ENCODE measurements at regions not wholly inside any gene's neighbourhood (a gene's known extent, or its start where the extent isn't known, plus 50 kb on each side); places are given as distances from the start of the nearest gene placed in this dataset.
"Not testable (repeated sequence)": the region's sequence is repeated elsewhere in the genome, so short reads cannot be mapped to it uniquely, and the experiment has no call there.

- DNase-seq = no peak
Observed at GRCh38 chr4:106869551-106869950, 166.6 kb downstream of the DKK2 start.

GRCh38 chr4:106868381-106869035 is 167.6 kb downstream of the DKK2 start:
- DNase-seq = no peak

- DNase-seq = no peak
Observed at GRCh38 chr4:106864231-106864630, 171.9 kb downstream of the DKK2 start.

GRCh38 chr4:106854569-106855351 is 181.4 kb downstream of the DKK2 start:
- DNase-seq = no peak

- no peak for DNase-seq
Observed at GRCh38 chr4:106852426-106852825, 183.7 kb downstream of the DKK2 start.

- DNase-seq = no peak
Observed at GRCh38 chr4:106851726-106852125, 184.4 kb downstream of the DKK2 start.

GRCh38 chr4:106850691-106851090 is 185.4 kb downstream of the DKK2 start:
- no peak for DNase-seq

- DNase-seq = no peak
Observed at GRCh38 chr4:106835919-106836318, 200.2 kb downstream of the DKK2 start.

- no peak for DNase-seq
Observed at GRCh38 chr4:106830879-106831278, 205.2 kb downstream of the DKK2 start.

- DNase-seq = no peak
Observed at GRCh38 chr4:106818764-106819163, 217.3 kb downstream of the DKK2 start.

GRCh38 chr4:106816496-106816895 is 219.6 kb downstream of the DKK2 start:
- DNase-seq = no peak

GRCh38 chr4:106810122-106810521 is 226.0 kb downstream of the DKK2 start:
- DNase-seq = no peak

- no peak for DNase-seq
Observed at GRCh38 chr4:106809076-106809475, 227.0 kb downstream of the DKK2 start.

GRCh38 chr4:106806158-106806797 is 229.8 kb downstream of the DKK2 start:
- DNase-seq = no peak

GRCh38 chr4:106803083-106803482 is 233.0 kb downstream of the DKK2 start:
- no peak for DNase-seq

GRCh38 chr4:106801386-106801785 is 234.7 kb downstream of the DKK2 start:
- DNase-seq = no peak

GRCh38 chr4:106796876-106797275 is 239.2 kb downstream of the DKK2 start:
- no peak for DNase-seq

GRCh38 chr4:106795326-106795725 is 240.8 kb downstream of the DKK2 start:
- no peak for DNase-seq

- DNase-seq = no peak
Observed at GRCh38 chr4:106793933-106794332, 242.2 kb downstream of the DKK2 start.

- DNase-seq = no peak
Observed at GRCh38 chr4:106775636-106776035, 260.5 kb downstream of the DKK2 start.

- DNase-seq = not testable (repeated sequence)
Observed at GRCh38 chr4:106774055-106774454, 262.1 kb downstream of the DKK2 start.

- no peak for DNase-seq
Observed at GRCh38 chr4:106773076-106773905, 262.8 kb downstream of the DKK2 start.

GRCh38 chr4:106767991-106768390 is 268.1 kb downstream of the DKK2 start:
- DNase-seq = no peak

All from NCI-H2081 treated with DMSO at 0.1 percent for 48 hours (cell line).